HG02571 (cell line): ENCODE measurements at regions not wholly inside any gene's neighbourhood (a gene's known extent, or its start where the extent isn't known, plus 50 kb on each side); places are given as distances from the start of the nearest gene placed in this dataset.
"Not testable (repeated sequence)": the region's sequence is repeated elsewhere in the genome, so short reads cannot be mapped to it uniquely, and the experiment has no call there.

ENCODE experiments used
- ATAC-seq: cut with Tn5 transposase; IDR thresholded peaks from one replicate; pipeline ENCODE4 v1.9.1; 2021; ENCODE audit warnings: mild to moderate bottlenecking, moderate library complexity; ENCODE audit not compliant: unreplicated experiment

GRCh38 chr6:165765256-165765655 lies 102.2 kb upstream of the PDE10A start:
- not testable (repeated sequence) for ATAC-seq

- ATAC-seq: no peak
These were observed 99.8 kb upstream of the PDE10A start for GRCh38 chr6:165762876-165763275.

GRCh38 chr6:165762125-165762524 lies 99.1 kb upstream of the PDE10A start:
- ATAC-seq: no peak

GRCh38 chr6:165760803-165761185 lies 97.8 kb upstream of the PDE10A start:
- no peak for ATAC-seq

GRCh38 chr6:165760126-165760802 lies 97.2 kb upstream of the PDE10A start:
- no peak for ATAC-seq

- no peak for ATAC-seq
These were observed 95.4 kb upstream of the PDE10A start for GRCh38 chr6:165758441-165758840.

- no peak for ATAC-seq
These were observed 92.5 kb upstream of the PDE10A start for GRCh38 chr6:165755583-165755982.

GRCh38 chr6:165753506-165753905 lies 90.5 kb upstream of the PDE10A start:
- no peak for ATAC-seq

- ATAC-seq: no peak
These were observed 89.4 kb upstream of the PDE10A start for GRCh38 chr6:165752451-165752850.

- ATAC-seq: no peak
These were observed 88.4 kb upstream of the PDE10A start for GRCh38 chr6:165751486-165751885.

- ATAC-seq: no peak
These were observed 86.1 kb upstream of the PDE10A start for GRCh38 chr6:165749163-165749562.

- no peak for ATAC-seq
These were observed 85.3 kb upstream of the PDE10A start for GRCh38 chr6:165748390-165748789.

- no peak for ATAC-seq
These were observed 84.9 kb upstream of the PDE10A start for GRCh38 chr6:165747963-165748362.

- no peak for ATAC-seq
These were observed 83.3 kb upstream of the PDE10A start for GRCh38 chr6:165746331-165746730.

GRCh38 chr6:165745492-165745891 lies 82.5 kb upstream of the PDE10A start:
- no peak for ATAC-seq

GRCh38 chr6:165744555-165745228 lies 81.7 kb upstream of the PDE10A start:
- ATAC-seq: no peak

- no peak for ATAC-seq
These were observed 80.4 kb upstream of the PDE10A start for GRCh38 chr6:165743366-165743898.

GRCh38 chr6:165742047-165742446 lies 79.0 kb upstream of the PDE10A start:
- no peak for ATAC-seq

- no peak for ATAC-seq
These were observed 74.4 kb upstream of the PDE10A start for GRCh38 chr6:165737396-165737795.

GRCh38 chr6:165735065-165735464 lies 72.0 kb upstream of the PDE10A start:
- ATAC-seq: no peak

- ATAC-seq: no peak
These were observed 70.4 kb upstream of the PDE10A start for GRCh38 chr6:165733489-165733791.

- peak; percentile 58 for ATAC-seq
These were observed 69.9 kb upstream of the PDE10A start for GRCh38 chr6:165732696-165733488.
